GM23248 (cell line): ENCODE measurements at regions not wholly inside any gene's neighbourhood (a gene's known extent, or its start where the extent isn't known, plus 50 kb on each side); places are given as distances from the start of the nearest gene placed in this dataset.

ENCODE experiments used
- EZH2 ChIP-seq: fragments of 200-600 bp; sonication (generic); IDR thresholded peaks from 2 replicates; pipeline ENCODE4 v1.6.1; 2018; ENCODE audit warnings: antibody characterized with exemption, mild to moderate bottlenecking; ENCODE audit not compliant: insufficient read depth, poor library complexity, severe bottlenecking
- EZH2phosphoT487 ChIP-seq: fragments of 200-600 bp; sonication (generic); IDR thresholded peaks from 2 replicates; pipeline ENCODE4 v1.6.1; 2018; ENCODE audit warnings: antibody characterized with exemption, moderate library complexity, mild to moderate bottlenecking, low read depth; ENCODE audit not compliant: insufficient read depth

GRCh38 chr4:92071587-92071986, 232.2 kb upstream of the GRID2 start:
- TF ChIP-seq EZH2phosphoT487, result no peak
- no peak for TF ChIP-seq EZH2
